SIG-M5 treated with dmso at 0.1 percent for 504 hours (cell line): ENCODE measurements at regions not wholly inside any gene's neighbourhood (a gene's known extent, or its start where the extent isn't known, plus 50 kb on each side); places are given as distances from the start of the nearest gene placed in this dataset.
"Not testable (repeated sequence)": the region's sequence is repeated elsewhere in the genome, so short reads cannot be mapped to it uniquely, and the experiment has no call there.

Source experiments
- DNase-seq: peaks from one replicate; lab custom pipeline; 2025; ENCODE audit not compliant: unreplicated experiment; lab: John Stamatoyannopoulos, UW

DNA sequence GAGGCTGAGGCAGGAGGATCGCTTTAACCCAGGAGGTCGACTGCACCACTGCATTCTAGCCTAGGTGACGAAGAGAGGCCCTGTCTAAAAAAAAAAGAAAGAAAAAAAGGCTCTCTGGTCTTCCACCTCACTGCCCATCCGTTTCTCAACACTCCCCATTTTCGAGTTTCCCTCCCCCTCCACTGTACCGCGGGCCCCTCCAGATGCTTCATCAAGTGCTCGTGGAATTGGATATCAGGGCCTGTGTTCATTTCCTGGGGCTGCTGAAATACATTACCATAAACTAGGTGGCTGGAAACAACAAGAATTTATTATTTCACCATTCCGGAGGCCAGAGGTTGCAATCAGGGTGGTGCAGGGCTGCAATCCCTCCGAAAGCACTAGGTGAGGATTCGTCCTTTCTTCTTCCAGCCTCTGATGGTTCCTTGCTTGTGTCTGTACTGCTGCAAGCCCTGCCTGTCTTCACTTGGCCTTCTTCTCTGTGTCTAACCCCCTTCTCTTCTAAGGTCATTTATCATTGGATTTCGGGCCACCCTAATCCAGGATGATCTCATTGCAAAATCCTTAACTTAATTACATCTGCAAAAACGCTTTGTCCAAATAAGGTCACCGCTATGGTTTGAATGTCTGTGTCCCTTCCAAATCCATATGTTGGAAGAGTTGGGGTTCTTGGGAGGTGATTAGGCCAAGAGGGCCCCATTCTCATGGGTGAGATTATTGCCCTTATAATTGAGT, 135.1 kb downstream of the CRLF3 start:
- not testable (repeated sequence) for DNase-seq

DNA sequence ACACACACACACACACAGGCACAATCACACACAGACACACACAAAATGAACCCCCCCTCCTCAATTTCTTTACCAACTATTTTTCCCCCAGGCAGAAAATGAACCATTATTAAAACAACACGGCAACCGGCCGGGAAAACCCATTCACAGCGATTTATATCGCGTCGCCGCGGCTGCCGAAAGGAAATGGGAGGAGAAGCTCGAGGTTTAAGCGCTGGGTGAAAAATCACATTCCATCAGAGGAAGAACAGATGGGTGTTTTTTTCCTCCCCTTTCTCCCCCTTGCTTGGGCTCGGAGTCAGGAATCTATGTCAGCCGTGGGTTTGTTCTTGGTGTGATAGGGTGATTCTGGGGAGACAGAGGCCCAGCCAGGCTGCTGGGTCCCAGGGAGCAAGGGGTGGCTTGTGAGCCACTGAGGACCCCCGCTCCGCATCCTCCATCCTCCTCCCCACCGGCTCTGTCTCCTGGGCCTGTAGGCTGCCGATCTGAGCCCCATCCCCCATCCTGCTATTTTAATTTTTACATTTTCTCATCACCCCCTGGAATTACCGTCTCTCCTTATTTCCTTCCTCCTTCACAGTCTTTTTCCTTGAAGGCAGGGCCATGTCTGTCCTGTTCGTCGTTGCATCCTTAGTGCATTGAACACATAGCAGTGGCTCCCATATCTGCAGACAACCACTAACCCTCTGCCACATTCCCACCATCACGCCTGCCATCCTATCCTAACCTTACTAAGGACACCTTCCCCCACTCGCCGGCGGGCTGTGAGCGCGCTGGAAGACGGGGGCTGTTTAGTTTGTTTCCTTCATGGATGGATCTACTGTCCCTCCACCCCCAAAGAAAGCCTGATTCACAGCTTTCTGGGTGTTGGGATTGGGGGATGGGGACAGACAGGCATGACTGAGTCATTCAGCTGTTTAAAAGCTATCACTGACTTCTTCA, 137.7 kb downstream of the CRLF3 start:
- DNase-seq, result not testable (repeated sequence)

DNA sequence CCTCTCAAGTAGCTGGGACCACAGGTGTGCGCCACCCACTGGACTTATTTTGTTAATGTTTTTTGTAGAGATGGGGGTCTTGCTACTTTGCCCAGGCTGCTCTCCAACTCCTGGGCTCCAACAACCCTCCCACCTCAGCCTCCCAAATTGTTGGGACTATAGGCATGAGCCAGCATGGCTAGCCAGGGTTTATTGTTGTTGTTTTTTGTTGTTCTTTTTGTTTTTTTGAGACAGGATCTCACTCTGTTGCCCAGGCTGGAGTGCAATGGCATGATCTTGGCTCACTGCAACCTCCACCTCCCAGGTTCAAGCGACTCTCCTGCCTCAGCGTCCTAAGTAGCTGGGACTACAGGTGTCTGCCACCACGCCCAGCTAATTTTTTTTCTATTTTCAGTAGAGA, 142.2 kb downstream of the CRLF3 start:
- DNase-seq, result not testable (repeated sequence)

DNA sequence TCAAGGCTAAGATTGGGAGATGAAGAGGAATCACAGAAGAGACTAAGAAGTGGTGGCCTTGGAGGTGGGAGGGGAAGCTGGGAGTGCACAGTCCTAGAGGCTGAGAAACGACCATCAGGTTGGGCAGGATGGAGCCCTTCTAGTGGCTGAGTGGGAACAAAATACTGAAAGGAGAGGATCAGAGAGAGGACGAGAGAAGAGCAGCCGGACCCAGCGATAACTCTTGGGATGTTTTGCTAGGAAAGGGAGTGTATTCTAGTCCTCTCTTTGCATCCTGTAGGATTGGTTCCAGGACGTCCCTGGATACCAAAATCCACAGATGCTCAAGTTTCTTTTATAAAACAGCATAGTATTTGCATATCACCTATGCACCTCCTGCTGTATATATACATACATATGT, 143.8 kb downstream of the CRLF3 start:
- DNase-seq, result not testable (repeated sequence)

DNA sequence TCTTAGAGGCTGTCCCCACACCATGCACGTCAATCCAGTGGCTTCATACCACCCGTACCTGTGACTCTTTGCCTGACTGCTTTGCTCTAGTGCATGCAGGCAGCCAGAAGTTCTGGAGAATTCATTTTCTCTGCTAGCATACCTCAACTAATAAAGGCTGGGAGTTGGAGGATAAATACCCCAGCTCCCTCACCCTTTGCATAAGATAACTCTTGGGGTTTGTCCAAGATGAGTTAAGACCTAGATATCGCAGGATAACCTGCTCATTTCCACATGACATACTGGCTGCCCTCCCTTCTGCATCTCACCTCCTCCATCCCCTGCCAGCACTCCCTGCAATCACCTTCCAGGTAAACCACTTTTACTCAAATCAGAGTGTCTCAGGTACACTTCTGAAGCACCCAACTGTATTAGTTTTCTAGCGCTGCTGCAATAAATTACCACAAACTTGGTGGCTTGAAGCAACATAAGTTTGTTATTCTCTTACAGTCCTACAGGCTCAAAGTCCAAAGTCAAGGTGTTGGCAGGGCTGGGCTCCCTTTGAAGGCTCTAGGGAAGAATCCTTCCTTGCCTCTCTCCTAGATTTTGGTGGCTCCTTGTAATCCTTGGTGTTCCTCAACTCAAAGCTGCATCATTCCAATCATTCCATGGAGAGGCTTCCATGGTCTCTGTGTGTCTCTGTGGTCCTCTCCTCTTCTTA, 146.8 kb downstream of the CRLF3 start:
- DNase-seq, result no peak

DNA sequence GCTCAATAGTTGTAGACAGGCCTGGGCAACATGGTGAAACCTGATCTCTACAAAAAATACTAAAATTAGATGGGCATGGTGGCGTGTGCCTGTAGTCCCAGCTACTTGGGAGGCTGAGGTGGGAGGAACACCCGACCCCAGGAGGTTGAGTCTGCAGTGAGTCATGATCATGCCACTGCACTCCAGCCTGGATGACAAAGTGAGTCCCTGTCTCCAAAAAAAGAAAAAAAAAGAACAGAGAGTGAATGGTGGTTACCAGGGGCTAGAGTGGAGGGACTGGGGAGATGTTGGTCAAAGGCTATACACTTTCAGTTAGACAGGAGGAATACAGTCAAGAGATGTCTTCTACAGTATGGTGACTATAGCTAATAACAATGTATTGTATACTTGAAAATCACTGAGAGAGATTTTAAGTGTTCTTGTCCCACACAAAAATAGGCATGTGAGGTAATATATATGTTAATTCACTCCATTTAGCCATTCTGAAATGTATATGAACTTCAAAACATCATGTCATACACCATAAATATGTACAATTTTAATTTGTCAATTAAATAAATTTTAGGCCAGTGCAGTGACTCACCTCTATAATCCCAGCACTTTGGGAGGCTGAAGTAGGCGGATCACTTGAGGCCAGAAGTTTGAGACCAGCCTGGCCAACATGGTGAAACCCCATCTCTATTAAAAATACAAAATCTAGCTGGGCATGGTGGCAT, 148.6 kb downstream of the CRLF3 start:
- DNase-seq, result not testable (repeated sequence)

DNA sequence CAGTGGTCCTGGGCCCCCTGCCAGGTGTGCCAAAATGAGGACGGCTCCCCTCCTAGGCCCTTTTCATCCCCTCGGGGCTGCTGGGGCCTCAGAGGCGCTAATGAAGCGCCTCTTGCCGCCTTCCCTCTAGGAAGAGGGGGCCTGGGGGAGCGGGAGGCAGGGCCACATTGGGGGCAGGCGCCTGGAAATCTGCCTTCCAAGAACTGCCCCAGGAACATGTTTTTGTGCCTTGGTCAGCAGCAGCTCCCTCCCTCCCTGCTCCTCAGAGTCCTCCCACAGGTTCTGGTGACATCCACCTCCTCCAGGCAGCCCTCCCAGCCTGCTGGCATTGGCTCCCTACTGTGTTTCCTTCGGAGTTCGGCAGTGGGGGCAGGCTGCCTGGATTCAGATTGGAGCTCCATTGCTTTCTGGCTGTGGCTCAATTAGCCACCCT, 155.3 kb downstream of the CRLF3 start:
- DNase-seq, result not testable (repeated sequence)

DNA sequence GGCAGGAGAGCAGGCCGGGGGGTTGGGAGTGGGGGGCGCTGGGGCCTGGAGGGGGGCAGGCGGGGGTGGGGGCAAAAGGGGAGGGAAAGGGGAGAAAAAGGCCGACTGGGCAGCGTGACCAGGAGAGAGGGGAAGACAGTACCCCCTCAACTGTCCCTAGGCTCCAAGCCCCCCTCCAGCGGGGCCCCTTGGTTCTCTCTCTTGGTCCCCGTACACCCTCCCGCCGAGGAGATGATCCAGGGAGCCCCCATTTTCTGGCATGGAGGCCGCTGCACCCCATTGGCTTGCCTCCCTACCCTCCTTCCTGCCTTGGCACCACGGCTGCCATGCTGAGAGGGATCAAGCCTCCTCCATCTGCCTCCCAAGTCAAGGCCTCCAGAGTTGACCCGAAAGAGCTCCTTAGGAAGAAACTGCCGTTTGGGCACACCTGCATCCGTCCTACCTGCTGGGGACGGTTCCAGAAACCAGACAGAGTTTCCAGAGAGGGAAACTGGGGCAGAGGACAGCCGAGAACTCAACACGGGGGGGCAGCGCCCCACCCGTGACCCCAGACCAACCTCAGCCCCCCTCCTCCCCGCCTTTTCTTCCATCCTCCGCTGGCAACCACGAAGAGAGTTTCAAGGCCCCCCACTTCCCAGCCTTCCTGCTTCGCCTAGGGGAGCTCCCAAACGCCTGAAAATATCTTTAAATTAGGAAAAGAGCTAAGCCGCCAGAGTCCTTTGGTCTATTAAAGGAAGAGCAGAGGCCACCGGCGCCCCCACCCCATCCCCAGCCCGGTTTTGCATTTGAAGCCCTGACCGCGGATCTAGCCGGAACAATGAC, 155.9 kb downstream of the CRLF3 start:
- DNase-seq, result not testable (repeated sequence)

DNA sequence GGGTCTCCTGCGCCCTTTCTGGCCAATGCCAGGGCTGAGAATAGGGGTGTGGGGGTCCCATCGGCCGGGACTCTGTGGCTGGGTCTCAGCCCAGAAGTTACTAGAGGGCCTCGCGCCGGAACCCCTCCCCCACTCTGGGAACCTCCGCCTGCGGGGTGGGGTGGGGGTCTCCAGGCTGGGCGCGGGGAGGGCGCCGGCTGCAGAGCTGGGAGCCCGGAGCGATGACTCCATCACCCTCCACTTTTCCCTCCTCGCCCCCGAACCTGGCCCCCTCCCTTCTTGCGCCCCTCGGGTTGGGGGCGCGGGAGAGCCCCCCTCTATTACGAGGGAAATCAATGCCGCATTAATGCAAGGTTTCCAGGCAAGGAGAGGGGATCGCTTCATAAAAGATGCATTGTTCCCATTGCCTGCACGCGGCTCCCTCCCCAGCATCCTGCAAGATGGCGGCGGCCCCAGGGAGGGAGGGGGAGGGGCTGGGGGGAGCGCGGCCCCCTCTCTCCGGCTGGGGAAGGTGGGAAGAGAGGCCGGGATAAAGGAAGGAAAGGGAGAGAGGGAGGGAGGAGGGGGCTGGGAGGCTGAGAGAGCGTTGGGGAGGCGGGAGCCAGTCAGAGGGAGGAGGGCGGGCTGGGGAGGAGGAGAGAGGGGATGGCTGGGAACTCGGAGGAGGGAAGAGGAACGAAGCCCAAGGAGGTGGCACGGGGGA, 156.7 kb downstream of the CRLF3 start:
- DNase-seq, result not testable (repeated sequence)

DNA sequence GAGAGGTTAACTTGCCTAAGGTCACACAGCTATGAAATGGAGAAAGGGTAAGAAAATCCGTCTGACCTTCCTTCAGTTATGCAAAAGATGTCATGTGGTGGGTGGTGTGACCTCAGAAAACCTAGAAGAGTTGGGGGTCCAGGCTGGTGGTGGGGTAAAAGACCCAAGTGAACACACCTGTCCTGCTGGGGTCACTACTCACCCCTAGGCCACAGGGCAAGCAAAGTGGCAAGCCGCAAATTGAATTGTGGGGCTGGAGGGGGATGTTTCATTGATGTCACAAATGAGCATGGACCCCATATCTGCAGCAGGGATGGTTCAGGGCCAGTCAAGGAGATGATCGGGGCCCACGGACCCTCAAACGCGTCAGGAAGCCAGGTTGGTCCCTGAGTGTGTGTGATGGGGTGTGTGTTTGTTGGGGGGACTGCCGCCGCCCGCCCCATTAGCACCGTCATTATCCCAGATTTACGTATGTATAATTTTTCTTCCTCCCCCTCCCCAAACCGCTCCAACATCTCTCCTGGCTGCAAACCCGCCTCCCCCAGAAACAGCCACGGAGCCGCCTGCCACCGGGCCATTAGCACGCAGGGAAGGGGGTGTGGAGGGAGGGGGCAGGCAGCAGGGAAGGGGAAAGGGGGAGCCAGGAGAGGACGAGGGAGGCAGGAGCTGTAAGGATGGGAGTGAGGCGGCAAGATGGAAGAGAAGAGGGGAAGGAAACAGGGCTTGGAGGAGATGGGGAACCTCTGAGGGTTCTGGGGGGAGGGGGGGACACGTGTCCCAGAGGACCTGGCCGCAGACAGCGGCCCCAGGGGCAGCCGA, 157.4 kb downstream of the CRLF3 start:
- DNase-seq, result not testable (repeated sequence)

DNA sequence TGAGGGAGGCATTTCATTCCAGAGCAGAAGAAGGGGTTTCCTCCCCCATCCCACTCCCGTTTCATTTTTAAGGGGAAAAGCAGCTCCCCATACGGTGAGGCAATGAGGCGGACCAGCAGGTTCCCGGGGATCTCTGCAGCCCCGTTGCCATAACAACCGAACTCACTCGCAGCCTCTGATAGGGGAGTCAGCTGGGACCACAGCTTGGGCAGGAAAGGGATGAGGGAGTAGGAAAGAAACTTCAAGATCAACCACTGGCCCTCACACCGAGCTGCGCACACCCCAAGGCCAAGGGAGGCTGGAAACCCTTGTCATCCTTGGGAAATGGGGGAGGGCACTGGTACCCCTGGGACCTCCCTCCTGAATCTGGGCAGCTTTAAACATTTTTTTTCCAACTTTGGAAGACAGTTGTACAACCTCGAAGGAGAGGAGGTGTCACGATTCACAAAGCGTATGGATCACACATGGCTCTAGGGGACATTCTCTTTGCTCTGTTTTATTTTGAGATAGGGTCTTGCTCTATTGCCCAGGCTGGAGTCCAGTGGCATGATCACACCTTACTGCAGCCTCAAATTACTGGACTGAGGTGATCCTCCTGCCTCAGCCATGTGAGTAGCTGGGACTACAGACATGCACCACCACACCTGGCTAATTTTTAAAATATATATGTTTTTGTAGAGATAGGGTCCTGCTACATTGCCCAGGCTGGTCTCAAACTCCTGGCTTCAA, 160.6 kb downstream of the CRLF3 start:
- not testable (repeated sequence) for DNase-seq

DNA sequence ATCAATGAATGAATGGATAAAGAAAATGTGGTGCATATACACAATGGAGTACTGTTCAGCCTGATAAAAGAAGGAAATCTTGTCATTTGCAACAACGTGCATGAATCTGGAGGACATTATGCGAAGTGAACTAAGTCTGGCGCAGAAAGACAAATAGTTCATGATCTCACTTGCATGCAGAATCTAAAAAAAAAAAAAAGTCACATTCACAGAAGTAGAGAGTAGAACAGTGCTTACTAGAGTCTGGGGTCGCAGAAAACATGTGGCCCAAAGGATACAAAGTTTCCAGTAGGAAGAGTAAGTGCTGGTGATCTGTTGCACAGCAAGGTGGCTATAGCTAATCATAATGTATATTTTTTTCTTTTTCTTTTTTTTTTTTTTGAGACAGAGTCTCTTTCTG, 167.3 kb downstream of the CRLF3 start:
- DNase-seq, result not testable (repeated sequence)

DNA sequence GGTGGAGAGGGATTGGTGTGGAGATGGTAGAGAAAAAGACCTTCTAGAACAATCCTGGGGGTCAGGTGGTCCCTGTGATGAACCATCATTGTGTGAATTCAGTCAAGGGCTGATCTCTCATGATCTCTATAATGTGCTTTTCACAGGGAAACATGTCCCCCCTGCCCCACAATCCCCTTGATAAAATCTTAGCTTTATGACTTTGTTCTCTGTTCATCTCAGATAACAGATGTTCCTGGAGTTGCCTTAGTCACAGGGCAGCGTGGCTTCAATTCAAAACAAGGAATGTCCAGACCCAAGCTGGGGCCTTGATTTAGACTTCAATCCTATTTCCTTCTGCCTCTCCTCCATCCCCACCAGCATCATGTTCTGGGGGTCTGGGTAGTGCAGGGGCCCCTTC, 171.5 kb downstream of the CRLF3 start:
- DNase-seq, result not testable (repeated sequence)

DNA sequence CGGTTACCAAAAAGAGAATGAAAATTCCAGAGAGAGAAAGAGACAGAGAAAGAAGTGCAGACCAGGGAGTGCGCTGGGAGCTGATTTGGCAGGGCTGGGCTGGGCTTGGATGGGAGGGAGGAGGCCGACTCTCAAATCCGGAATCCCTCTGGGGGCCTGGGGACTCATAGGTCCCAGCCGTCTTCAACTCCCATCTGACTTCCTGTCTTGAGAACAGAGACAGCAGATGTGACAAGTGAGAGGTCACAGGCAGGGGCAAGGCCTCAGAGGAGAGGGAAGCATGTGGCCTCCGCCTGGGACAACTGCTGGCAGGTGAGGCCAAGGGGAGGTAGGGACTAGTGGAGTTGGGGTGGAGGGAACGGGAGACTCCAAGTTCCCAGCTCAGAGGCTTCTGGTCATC, 172.9 kb downstream of the GOSR1 start:
- DNase-seq, result not testable (repeated sequence)

DNA sequence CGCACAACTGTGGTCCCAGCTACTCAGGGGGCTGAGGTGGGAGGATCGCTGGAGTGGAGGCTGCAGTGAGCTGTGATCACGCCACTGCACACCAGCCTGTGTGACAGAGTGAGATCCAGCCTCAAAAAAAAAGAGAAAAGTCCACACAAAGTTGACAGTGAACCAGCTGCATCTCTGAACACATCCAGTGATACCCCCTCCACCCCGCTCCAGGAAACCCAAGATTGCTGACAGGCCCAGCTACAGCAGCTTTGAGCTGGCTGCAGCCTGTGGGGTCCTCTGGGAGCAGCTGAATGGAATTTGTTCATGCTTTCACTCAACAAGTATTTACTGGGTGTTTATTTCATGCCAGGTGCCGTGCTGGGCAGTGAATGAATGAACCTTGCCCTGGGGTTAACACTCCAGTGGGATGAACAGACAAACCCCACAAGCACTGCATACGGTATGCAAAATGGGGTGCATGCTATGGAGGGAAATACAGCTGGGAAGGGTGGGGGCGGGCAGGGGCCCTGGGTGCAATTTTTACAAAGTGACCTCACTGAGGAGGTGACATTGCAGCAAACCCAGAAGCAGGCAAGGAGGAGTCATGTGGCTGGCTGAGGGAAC, 170.9 kb downstream of the GOSR1 start:
- DNase-seq, result not testable (repeated sequence)

DNA sequence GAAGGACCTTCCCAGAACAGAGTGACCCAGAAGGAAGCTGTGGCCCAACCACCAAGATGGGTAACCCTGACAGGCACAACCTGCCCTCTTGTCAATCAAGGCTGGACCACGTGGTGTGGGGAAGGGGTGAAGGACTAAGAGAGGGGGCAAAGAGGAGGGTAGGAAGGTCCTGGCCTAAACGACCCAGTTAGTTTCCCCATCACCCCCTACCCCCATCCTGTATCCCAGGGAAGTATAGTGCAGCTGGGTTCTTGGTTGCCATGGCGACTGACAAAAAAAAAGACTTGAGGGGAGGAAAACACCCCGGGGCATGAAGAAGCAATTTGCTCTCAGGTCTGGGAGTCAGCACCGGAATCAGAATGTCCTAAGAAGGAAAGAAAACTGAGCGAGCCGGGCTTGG, 168.7 kb downstream of the GOSR1 start:
- DNase-seq, result not testable (repeated sequence)

DNA sequence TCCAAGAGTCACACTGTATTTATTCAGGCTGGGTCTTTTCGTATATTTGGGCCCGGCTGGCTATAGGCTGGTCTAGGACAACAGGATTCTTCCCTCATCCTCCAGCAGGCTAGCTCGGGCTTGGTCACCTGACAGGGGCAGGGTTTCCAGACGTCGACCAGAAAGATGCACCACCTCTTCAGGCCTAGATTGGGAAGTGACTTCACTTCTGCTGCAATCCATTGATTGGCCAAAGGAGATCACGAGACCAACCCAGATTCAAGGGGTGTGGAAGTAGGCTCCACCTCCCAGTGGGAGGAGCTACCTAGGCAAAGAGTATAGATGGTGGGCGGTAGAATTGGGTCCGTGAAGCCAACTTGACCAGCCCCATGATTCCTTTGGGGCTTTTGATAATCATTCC, 167.5 kb downstream of the GOSR1 start:
- DNase-seq, result not testable (repeated sequence)
